ENCODE measurements at regions not wholly inside any gene's neighbourhood (a gene's known extent, or its start where the extent isn't known, plus 50 kb on each side); places are given as distances from the start of the nearest gene placed in this dataset.

DNA sequence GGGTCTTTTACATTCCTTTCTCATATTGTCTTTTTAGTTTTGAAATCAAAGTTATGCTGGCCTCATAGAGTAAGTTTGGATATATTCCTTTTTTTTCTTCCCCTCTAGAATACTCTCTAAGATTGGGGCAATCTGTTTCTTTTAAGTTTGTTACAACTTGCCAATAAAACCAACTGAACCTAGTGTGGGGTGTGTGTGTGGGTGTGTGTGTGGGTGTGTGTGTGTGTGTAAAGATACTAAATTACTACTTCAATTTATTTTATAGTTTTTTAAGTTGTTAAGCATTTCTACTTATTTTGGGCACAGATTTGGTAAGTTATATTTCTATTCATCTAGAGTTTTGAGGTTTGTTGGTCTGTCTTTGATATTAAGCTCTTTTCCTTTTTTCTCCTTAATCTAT is 198.2 kb upstream of the TMC3 start:
- no peak for TF ChIP-seq BRF1 (IDR thresholded peaks at IDR 0.05; ENCODE audit: borderline replicate concordance, extremely low read depth, insufficient read length)
- TF ChIP-seq EGR1 (conservative IDR thresholded peaks at IDR 0.05): 0 out of 2 replicates have a peak, but pooled peaks have one; percentile 16
- no peak for TF ChIP-seq ZNF311 (CRISPR knock-in tag; IDR thresholded peaks at IDR 0.05)
- TF ChIP-seq KLF16 (IDR thresholded peaks at IDR 0.05): no peak
- TF ChIP-seq, protein P1, sequence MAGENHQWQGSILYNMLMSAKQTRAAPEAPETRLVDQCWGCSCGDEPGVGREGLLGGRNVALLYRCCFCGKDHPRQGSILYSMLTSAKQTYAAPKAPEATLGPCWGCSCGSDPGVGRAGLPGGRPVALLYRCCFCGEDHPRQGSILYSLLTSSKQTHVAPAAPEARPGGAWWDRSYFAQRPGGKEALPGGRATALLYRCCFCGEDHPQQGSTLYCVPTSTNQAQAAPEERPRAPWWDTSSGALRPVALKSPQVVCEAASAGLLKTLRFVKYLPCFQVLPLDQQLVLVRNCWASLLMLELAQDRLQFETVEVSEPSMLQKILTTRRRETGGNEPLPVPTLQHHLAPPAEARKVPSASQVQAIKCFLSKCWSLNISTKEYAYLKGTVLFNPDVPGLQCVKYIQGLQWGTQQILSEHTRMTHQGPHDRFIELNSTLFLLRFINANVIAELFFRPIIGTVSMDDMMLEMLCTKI (IDR thresholded peaks at IDR 0.05; ENCODE audit: partially characterized antibody): no peak
- TF ChIP-seq C11orf30 (IDR thresholded peaks at IDR 0.05; ENCODE audit: low read depth): no peak
- TF ChIP-seq FUS (optimal IDR thresholded peaks at IDR 0.05; ENCODE audit: low read depth, low read length): no peak
- TF ChIP-seq CTBP1 (IDR thresholded peaks at IDR 0.05; ENCODE audit: borderline replicate concordance): no peak
- Histone ChIP-seq H3K36me3 (ENCODE audit: control insufficient read depth, insufficient read depth, low read length) (no peaks in the 10 kb centered on the region), H3K4me3 (no peak overlapping the region), H3K27me3 (ENCODE audit: control insufficient read depth in 2 of 2, insufficient read depth in 2 of 2, low read length in 2 of 2) (no peaks in the 10 kb centered on the region), H3K4me1 (replicated peaks in 1 of 2; ENCODE audit: control insufficient read depth in 2 of 2, insufficient read depth in 2 of 2, low read length in 2 of 2) (no peaks in the 10 kb centered on the region), H3K4me2 (ENCODE audit: insufficient read depth, low read length) (no peak overlapping the region), H3K9ac (ENCODE audit: insufficient read depth in 1 of 2, low read depth in 2 of 2, low read length in 2 of 2) (no peak overlapping the region), H3K9me3 (replicated peaks; ENCODE audit: control insufficient read depth, insufficient read depth, low read depth, low read length) (no peaks in the 10 kb centered on the region), H2AFZ (ENCODE audit: low read depth, low read length) (no peak overlapping the region), H3K79me2 (ENCODE audit: control insufficient read depth, insufficient read depth, low read length) (no peaks in the 10 kb centered on the region), H4K20me1 (replicated peaks; ENCODE audit: control insufficient read depth, insufficient read depth, low read length) (no peaks in the 10 kb centered on the region), H3K27ac (ENCODE audit: extremely low read depth, low read depth, low read length) (no peak overlapping the region), H3K9me1 (ENCODE audit: control insufficient read depth, insufficient read depth, low read length) (no peaks in the 10 kb centered on the region)
- POLR2A ChIA-PET: no interaction called here
- BruUV-seq (replicated peaks): no TSS peak
- in situ Hi-C loops (cut with MboI) (no loop called here), intact Hi-C loops (cut with micrococcal nuclease) (no loop called here)
- CTCF ChIA-PET (ENCODE audit: low intra/inter-chr PET ratio): no interaction called here
- ATAC-seq (no peak), FAIRE-seq (no peak), DNase-seq (ENCODE audit: extremely low read depth in 1 of 4, low spot score in 3 of 4) (no peak)
